Neural cell (in vitro differentiated cells): ENCODE measurements at regions not wholly inside any gene's neighbourhood (a gene's known extent, or its start where the extent isn't known, plus 50 kb on each side); places are given as distances from the start of the nearest gene placed in this dataset.

Experiments used
- H2AFZ ChIP-seq: fragments of 200-600, 300-800 bp; sonication (generic), shearing (Covaris generic); 2 replicates; pipeline ENCODE4 v1.6.0; 2014; ENCODE audit warnings: low read depth, mild to moderate bottlenecking, antibody characterized with exemption, low read length, moderate library complexity
- H3F3A ChIP-seq: fragments of 200-600 bp; shearing (Covaris generic); 2 replicates; pipeline ENCODE4 v1.6.1; 2016; ENCODE audit warnings: mild to moderate bottlenecking, moderate library complexity, mixed read lengths, antibody characterized with exemption, low read length; ENCODE audit not compliant: insufficient read depth, poor library complexity, severe bottlenecking
- H3K27ac ChIP-seq: fragments of 200-600, 300-800 bp; sonication (generic), shearing (Covaris generic); 2 replicates; pipeline ENCODE4 v1.5.1; 2014; ENCODE audit warnings: mild to moderate bottlenecking, low read length, moderate library complexity
- H3K27me3 ChIP-seq: fragments of 300-800, 200-600 bp; sonication (generic), shearing (Covaris generic); 2 replicates; pipeline ENCODE4 v1.6.0; 2014; ENCODE audit warnings: mild to moderate bottlenecking, low read depth, low read length, moderate library complexity; ENCODE audit not compliant: insufficient read depth
- H3K36me3 ChIP-seq: fragments of 300-800, 200-600 bp; sonication (generic), shearing (Covaris generic); 2 replicates; pipeline ENCODE4 v1.5.1; 2014; ENCODE audit warnings: mild to moderate bottlenecking, antibody characterized with exemption, low read length, moderate library complexity; ENCODE audit not compliant: insufficient read depth
- H3K4me2 ChIP-seq: fragments of 300-800, 200-600 bp; sonication (generic), shearing (Covaris generic); 2 replicates; pipeline ENCODE4 v1.6.0; 2014; ENCODE audit warnings: mild to moderate bottlenecking, low read length
- H3K4me3 ChIP-seq: fragments of 300-800, 200-600 bp; sonication (generic), shearing (Covaris generic); 2 replicates; pipeline ENCODE4 v1.5.1; 2014; ENCODE audit warnings: mild to moderate bottlenecking, low read length, moderate library complexity
- H3K79me2 ChIP-seq: fragments of 200-600 bp; shearing (Covaris generic); replicated peaks from 2 replicates; pipeline ENCODE4 v1.6.0; 2014; ENCODE audit warnings: mild to moderate bottlenecking, low read length, moderate library complexity; ENCODE audit not compliant: insufficient read depth
- H3K9ac ChIP-seq: fragments of 300-800, 200-600 bp; sonication (generic), shearing (Covaris generic); 2 replicates; pipeline ENCODE4 v1.6.1; 2016; ENCODE audit warnings: mild to moderate bottlenecking, low read length, mixed read lengths
- H3K9me2 ChIP-seq: fragments of 200-600 bp; shearing (Covaris generic); 2 replicates; pipeline ENCODE4 v1.6.1; 2016; ENCODE audit warnings: mild to moderate bottlenecking, low read length, mixed read lengths; ENCODE audit not compliant: insufficient read depth
- H3K9me3 ChIP-seq: fragments of 200-600, 300-800 bp; sonication (generic), shearing (Covaris generic); 2 replicates; pipeline ENCODE4 v1.6.1; 2016; ENCODE audit warnings: mild to moderate bottlenecking, mixed run types, low read length, moderate library complexity, mixed read lengths
- H4K20me1 ChIP-seq: fragments of 200-600 bp; shearing (Covaris generic); 2 replicates; pipeline ENCODE4 v1.6.1; 2016; ENCODE audit warnings: mild to moderate bottlenecking, mixed run types; ENCODE audit not compliant: insufficient read depth
- EP300 ChIP-seq: fragments of 450-650 bp; conservative IDR thresholded peaks from 2 replicates; pipeline ENCODE4 v1.6.1; 2014; ENCODE audit warnings: antibody characterized with exemption, mild to moderate bottlenecking, moderate library complexity; ENCODE audit not compliant: poor library complexity, severe bottlenecking
- EZH2 ChIP-seq: fragments of 200-600, 300-800 bp; shearing (Covaris generic), sonication (generic); IDR thresholded peaks from 2 replicates; pipeline ENCODE4 v1.6.1; 2014; ENCODE audit warnings: antibody characterized with exemption, low read length, borderline replicate concordance, mild to moderate bottlenecking; ENCODE audit not compliant: insufficient read depth, poor library complexity, severe bottlenecking
- MXI1 ChIP-seq: fragments of 450-650 bp; conservative IDR thresholded peaks from 2 replicates; pipeline ENCODE4 v1.6.1; 2014; ENCODE audit warnings: antibody characterized with exemption, mild to moderate bottlenecking; ENCODE audit not compliant: poor library complexity, severe bottlenecking
- POLR2AphosphoS5 ChIP-seq: IDR thresholded peaks from 2 replicates; pipeline ENCODE4 v1.6.1; 2012
- RAD21 ChIP-seq: fragments of 450-650 bp; conservative IDR thresholded peaks from 2 replicates; pipeline ENCODE4 v1.6.1; 2014; ENCODE audit warnings: antibody characterized with exemption, mild to moderate bottlenecking, moderate library complexity
- REST ChIP-seq: IDR thresholded peaks from 2 replicates; pipeline ENCODE4 v1.6.1; 2012; ENCODE audit warnings: borderline replicate concordance
- SMC3 ChIP-seq: fragments of 450-650 bp; conservative IDR thresholded peaks from 2 replicates; pipeline ENCODE4 v1.6.1; 2014; ENCODE audit warnings: antibody characterized with exemption, mild to moderate bottlenecking, moderate library complexity; ENCODE audit not compliant: poor library complexity
- TAF1 ChIP-seq: IDR thresholded peaks from 2 replicates; pipeline ENCODE4 v1.6.1; 2012; ENCODE audit warnings: low read depth
- TF ChIP-seq, protein P1 (sequence below): fragments of 450-650 bp; IDR thresholded peaks from 2 replicates; pipeline ENCODE4 v1.5.1; 2014; ENCODE audit warnings: antibody characterized with exemption, mild to moderate bottlenecking, moderate library complexity; ENCODE audit not compliant: poor library complexity, severe bottlenecking

GRCh38 chr21:14829685-14830084 is 235.1 kb downstream of the NRIP1 start:
- Histone ChIP-seq H3K4me3 (no peak overlapping the region), H3K79me2 (no peaks in the 10 kb centered on the region), H2AFZ (no peak overlapping the region), H3K4me2 (no peak overlapping the region), H3F3A (no peaks in the 10 kb centered on the region), H3K9me3 (no peaks in the 10 kb centered on the region), H3K27ac (no peak overlapping the region), H3K9ac (no peak overlapping the region), H3K36me3 (no peaks in the 10 kb centered on the region), H4K20me1 (no peaks in the 10 kb centered on the region), H3K9me2 (no peaks in the 10 kb centered on the region), H3K27me3 (no peaks in the 10 kb centered on the region)
- TF ChIP-seq MXI1 (no peak), SMC3 (no peak), RAD21 (no peak), EP300 (no peak), POLR2AphosphoS5 (no peak), REST (no peak), EZH2 (no peak), TAF1 (no peak)
- TF ChIP-seq, protein P1, sequence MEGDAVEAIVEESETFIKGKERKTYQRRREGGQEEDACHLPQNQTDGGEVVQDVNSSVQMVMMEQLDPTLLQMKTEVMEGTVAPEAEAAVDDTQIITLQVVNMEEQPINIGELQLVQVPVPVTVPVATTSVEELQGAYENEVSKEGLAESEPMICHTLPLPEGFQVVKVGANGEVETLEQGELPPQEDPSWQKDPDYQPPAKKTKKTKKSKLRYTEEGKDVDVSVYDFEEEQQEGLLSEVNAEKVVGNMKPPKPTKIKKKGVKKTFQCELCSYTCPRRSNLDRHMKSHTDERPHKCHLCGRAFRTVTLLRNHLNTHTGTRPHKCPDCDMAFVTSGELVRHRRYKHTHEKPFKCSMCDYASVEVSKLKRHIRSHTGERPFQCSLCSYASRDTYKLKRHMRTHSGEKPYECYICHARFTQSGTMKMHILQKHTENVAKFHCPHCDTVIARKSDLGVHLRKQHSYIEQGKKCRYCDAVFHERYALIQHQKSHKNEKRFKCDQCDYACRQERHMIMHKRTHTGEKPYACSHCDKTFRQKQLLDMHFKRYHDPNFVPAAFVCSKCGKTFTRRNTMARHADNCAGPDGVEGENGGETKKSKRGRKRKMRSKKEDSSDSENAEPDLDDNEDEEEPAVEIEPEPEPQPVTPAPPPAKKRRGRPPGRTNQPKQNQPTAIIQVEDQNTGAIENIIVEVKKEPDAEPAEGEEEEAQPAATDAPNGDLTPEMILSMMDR: no peak

- Histone ChIP-seq H3F3A (no peaks in the 10 kb centered on the region), H3K27ac (peak overlapping the region; percentile 10), H3K9ac (no peak overlapping the region), H3K4me2 (no peak overlapping the region), H3K79me2 (no peaks in the 10 kb centered on the region), H3K27me3 (no peaks in the 10 kb centered on the region), H4K20me1 (no peaks in the 10 kb centered on the region), H3K4me3 (no peak overlapping the region), H3K9me3 (no peaks in the 10 kb centered on the region), H3K9me2 (no peaks in the 10 kb centered on the region), H2AFZ (no peak overlapping the region), H3K36me3 (no peaks in the 10 kb centered on the region)
- no peak for TF ChIP-seq REST
- TF ChIP-seq, protein P1: no peak
- TF ChIP-seq EZH2: no peak
- peak; percentile 25 for TF ChIP-seq POLR2AphosphoS5
- TF ChIP-seq MXI1: no peak
- no peak for TF ChIP-seq SMC3
- no peak for TF ChIP-seq EP300
- no peak for TF ChIP-seq TAF1
- TF ChIP-seq RAD21: no peak
Measured at GRCh38 chr21:14827468-14827867, 237.3 kb downstream of the NRIP1 start.
